ENCODE measurements at regions not wholly inside any gene's neighbourhood (a gene's known extent, or its start where the extent isn't known, plus 50 kb on each side); places are given as distances from the start of the nearest gene placed in this dataset.
A peak's percentile ranks its signal among the peaks of the same experiment; 100 is the strongest.

DNA sequence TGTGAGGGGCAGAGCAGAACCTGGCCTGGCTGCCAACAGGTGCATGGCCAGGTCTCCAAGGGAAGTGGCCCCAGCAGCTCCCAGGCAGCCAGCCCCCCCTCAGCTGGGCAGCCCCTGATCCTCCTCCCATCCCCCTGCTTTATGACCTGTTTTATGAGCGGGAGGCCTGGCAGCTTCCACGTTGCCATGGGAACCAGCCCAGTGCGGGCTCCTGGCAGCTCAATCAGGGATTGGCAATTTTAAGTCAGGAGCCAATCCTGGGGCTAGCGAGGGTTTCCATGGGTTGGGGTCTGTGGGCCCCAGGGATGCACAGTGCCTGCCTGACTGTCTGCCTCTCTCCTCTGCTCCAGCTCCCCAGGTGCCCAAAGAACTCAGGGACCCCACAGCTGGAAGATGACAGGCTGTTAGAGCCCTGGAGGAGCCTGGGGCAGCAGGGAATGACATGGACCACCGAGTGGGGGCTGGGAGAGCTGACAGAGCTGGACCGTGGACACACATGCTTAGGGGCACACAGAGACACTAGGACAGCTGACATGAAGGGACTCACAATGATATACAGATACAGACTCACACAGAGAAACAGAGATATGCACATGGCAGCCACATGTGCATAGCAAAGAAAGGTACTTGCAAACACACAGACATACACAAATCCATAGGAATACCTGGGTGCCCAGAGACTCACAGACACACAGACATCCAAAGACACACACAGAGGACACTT is 56.5 kb upstream of the SIRPA start:
- peak; percentile 14 for DNase-seq
- TF ChIP-seq, protein P1, sequence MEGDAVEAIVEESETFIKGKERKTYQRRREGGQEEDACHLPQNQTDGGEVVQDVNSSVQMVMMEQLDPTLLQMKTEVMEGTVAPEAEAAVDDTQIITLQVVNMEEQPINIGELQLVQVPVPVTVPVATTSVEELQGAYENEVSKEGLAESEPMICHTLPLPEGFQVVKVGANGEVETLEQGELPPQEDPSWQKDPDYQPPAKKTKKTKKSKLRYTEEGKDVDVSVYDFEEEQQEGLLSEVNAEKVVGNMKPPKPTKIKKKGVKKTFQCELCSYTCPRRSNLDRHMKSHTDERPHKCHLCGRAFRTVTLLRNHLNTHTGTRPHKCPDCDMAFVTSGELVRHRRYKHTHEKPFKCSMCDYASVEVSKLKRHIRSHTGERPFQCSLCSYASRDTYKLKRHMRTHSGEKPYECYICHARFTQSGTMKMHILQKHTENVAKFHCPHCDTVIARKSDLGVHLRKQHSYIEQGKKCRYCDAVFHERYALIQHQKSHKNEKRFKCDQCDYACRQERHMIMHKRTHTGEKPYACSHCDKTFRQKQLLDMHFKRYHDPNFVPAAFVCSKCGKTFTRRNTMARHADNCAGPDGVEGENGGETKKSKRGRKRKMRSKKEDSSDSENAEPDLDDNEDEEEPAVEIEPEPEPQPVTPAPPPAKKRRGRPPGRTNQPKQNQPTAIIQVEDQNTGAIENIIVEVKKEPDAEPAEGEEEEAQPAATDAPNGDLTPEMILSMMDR (IDR thresholded peaks at IDR 0.05; ENCODE audit: low read depth, low read length), result no peak
- Histone ChIP-seq H3K36me3 (no peaks in the 10 kb centered on the region), H3K4me1 (no peaks in the 10 kb centered on the region), H3K9me3 (no peaks in the 10 kb centered on the region), H3K4me3 (ENCODE audit: low read depth, low read length) (no peak overlapping the region), H3K27me3 (no peaks in the 10 kb centered on the region)

DNA sequence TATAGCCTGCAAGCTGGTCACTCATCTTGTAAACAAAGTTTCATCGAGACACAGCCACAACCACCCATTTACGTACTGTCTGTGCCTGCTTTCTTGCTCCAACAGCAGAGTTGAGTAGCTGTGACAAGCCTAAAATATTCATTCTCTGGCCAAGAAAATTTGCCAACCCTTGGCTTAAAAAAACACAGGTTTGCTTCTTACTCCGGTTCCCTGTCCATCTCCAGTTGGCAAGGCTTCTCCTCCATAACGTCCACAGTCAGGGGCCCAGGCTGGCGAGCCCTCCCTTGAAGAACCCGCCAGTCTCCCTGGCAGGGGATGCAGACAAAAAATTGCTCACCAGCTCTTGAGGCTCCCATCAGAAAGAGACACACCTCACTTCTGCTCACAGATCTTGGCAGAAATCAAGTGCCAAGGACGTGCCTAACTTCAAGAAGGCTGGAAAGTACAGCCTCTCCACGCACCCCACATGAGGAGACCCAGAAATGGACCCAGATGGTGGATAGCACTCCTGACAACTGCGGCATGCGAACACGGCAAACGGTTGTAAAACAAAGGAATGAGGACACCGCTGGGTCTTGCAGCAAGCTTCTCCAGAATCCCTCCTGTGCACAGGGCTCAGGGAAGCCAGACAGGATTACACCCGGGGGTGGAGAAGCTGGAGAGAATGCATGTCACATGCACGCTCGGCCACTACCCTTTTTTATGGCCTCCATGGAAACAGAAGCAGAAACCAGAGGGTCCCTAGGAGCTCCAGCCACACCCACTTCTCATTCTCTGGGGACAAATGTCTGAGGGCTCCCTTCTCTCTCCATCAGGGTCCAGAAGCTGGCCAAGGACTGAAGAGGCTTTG is 59.8 kb upstream of the SIRPA start:
- TF ChIP-seq, protein P1 (IDR thresholded peaks at IDR 0.05; ENCODE audit: low read depth, low read length), result no peak
- H3K4me1 ChIP-seq, result no peaks in the 10 kb centered on the region
- no peaks in the 10 kb centered on the region for H3K9me3 ChIP-seq
- no peak overlapping the region for H3K4me3 ChIP-seq (ENCODE audit: low read depth, low read length)
- H3K36me3 ChIP-seq, result no peaks in the 10 kb centered on the region
- no peak for DNase-seq
- H3K27me3 ChIP-seq, result no peaks in the 10 kb centered on the region

GRCh38 chr20:1833728-1834726 is 61.2 kb upstream of the SIRPA start:
- TF ChIP-seq, protein P1 (IDR thresholded peaks at IDR 0.05; ENCODE audit: low read depth, low read length), result no peak
- Histone ChIP-seq H3K36me3 (no peaks in the 10 kb centered on the region), H3K4me3 (ENCODE audit: low read depth, low read length) (no peak overlapping the region), H3K4me1 (no peaks in the 10 kb centered on the region), H3K27me3 (no peaks in the 10 kb centered on the region), H3K9me3 (no peaks in the 10 kb centered on the region)
- no peak for DNase-seq

GRCh38 chr20:1833216-1833615 is 62.0 kb upstream of the SIRPA start:
- H3K9me3 ChIP-seq, result no peaks in the 10 kb centered on the region
- TF ChIP-seq, protein P1 (IDR thresholded peaks at IDR 0.05; ENCODE audit: low read depth, low read length), result no peak
- H3K27me3 ChIP-seq, result no peaks in the 10 kb centered on the region
- no peaks in the 10 kb centered on the region for H3K4me1 ChIP-seq
- no peaks in the 10 kb centered on the region for H3K36me3 ChIP-seq
- no peak for DNase-seq
- no peak overlapping the region for H3K4me3 ChIP-seq (ENCODE audit: low read depth, low read length)

- Histone ChIP-seq H3K9me3 (no peaks in the 10 kb centered on the region), H3K4me1 (no peaks in the 10 kb centered on the region), H3K27me3 (no peaks in the 10 kb centered on the region), H3K36me3 (no peaks in the 10 kb centered on the region), H3K4me3 (ENCODE audit: low read depth, low read length) (no peak overlapping the region)
- TF ChIP-seq, protein P1 (IDR thresholded peaks at IDR 0.05; ENCODE audit: low read depth, low read length), result no peak
- DNase-seq, result no peak
Observed at GRCh38 chr20:1832634-1833033, 62.6 kb upstream of the SIRPA start.

All from BE2C (cell line).